H1 (cell line): ENCODE measurements at regions not wholly inside any gene's neighbourhood (a gene's known extent, or its start where the extent isn't known, plus 50 kb on each side); places are given as distances from the start of the nearest gene placed in this dataset.

Source experiments
- CHD1 ChIP-seq: IDR thresholded peaks from 2 replicates; pipeline ENCODE4 v1.6.1; 2012; ENCODE audit warnings: low read depth, low read length, improper control_type of control experiment
- CHD7 ChIP-seq: fragments of 300-600 bp; sonication (generic); IDR thresholded peaks from 2 replicates; pipeline ENCODE4 v1.7.1; 2012; ENCODE audit warnings: low read length, moderate library complexity, mild to moderate bottlenecking, inconsistent platforms; ENCODE audit not compliant: insufficient replicate concordance
- HDAC6 ChIP-seq: IDR thresholded peaks from one replicate; pipeline ENCODE4 v1.7.1; 2012; ENCODE audit warnings: low read depth, mild to moderate bottlenecking, inconsistent platforms, low read length, moderate library complexity
- MAFK ChIP-seq: IDR thresholded peaks from 2 replicates; pipeline ENCODE4 v1.6.1; 2012; ENCODE audit warnings: low read depth, mild to moderate bottlenecking, improper control_type of control experiment, low read length
- POLR2AphosphoS5 ChIP-seq: IDR thresholded peaks from 2 replicates; pipeline ENCODE4 v1.6.1; 2011; ENCODE audit warnings: low read depth, low read length
- RFX5 ChIP-seq: IDR thresholded peaks from 2 replicates; pipeline ENCODE4 v1.6.1; 2011; ENCODE audit warnings: low read depth, low read length, improper control_type of control experiment, borderline replicate concordance
- SP1 ChIP-seq: IDR thresholded peaks from 2 replicates; pipeline ENCODE4 v1.6.1; 2011; ENCODE audit warnings: low read depth, low read length
- TBP ChIP-seq: IDR thresholded peaks from 2 replicates; pipeline ENCODE4 v1.6.1; 2011; ENCODE audit warnings: low read depth, low read length, improper control_type of control experiment

- TF ChIP-seq CHD7 = no peak
- TF ChIP-seq TBP = no peak
- TF ChIP-seq POLR2AphosphoS5 = no peak
- no peak for TF ChIP-seq HDAC6
- TF ChIP-seq SP1 = no peak
- no peak for TF ChIP-seq RFX5
- no peak for TF ChIP-seq MAFK
- TF ChIP-seq CHD1 = no peak
These were observed 712.2 kb upstream of the SEMA6A start (continued) for GRCh38 chr5:117286813-117287212.
